ENCODE measurements at regions not wholly inside any gene's neighbourhood (a gene's known extent, or its start where the extent isn't known, plus 50 kb on each side); places are given as distances from the start of the nearest gene placed in this dataset.

DNA sequence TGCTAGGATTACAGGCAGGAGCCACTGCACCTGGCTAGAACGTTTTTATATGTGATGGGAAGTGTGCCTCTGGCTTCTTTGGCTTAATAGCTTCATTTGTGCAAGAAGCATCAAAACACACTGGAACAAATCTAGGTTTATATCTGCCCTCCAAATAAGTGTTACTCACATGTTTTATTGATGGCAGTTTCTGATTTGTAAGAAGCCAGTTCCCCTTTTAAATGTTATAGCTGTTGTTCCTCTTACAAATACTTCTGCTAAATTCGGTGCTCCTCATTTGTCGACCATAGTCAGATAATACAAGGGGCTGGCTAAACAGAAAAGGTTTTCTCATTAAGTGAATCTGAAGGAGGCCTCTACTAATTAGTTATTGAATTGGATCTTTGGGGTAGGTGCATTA, 307.1 kb upstream of the SEMA6D start:
- TF ChIP-seq POLR2A (IDR thresholded peaks at IDR 0.05; ENCODE audit: extremely low read depth, insufficient read length): no peak
- TF ChIP-seq, protein P1, sequence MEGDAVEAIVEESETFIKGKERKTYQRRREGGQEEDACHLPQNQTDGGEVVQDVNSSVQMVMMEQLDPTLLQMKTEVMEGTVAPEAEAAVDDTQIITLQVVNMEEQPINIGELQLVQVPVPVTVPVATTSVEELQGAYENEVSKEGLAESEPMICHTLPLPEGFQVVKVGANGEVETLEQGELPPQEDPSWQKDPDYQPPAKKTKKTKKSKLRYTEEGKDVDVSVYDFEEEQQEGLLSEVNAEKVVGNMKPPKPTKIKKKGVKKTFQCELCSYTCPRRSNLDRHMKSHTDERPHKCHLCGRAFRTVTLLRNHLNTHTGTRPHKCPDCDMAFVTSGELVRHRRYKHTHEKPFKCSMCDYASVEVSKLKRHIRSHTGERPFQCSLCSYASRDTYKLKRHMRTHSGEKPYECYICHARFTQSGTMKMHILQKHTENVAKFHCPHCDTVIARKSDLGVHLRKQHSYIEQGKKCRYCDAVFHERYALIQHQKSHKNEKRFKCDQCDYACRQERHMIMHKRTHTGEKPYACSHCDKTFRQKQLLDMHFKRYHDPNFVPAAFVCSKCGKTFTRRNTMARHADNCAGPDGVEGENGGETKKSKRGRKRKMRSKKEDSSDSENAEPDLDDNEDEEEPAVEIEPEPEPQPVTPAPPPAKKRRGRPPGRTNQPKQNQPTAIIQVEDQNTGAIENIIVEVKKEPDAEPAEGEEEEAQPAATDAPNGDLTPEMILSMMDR (IDR thresholded peaks at IDR 0.05; ENCODE audit: low read depth, low read length): no peak
